AG09319 (cell line): ENCODE measurements at regions not wholly inside any gene's neighbourhood (a gene's known extent, or its start where the extent isn't known, plus 50 kb on each side); places are given as distances from the start of the nearest gene placed in this dataset.

Experiments used
- DNase-seq: peaks from one replicate; pipeline ENCODE4 v3.0.0-alpha.2; 2010; ENCODE audit warnings: low read depth; ENCODE audit errors: extremely low read depth
- CTCF ChIP-seq: IDR thresholded peaks from 2 replicates; pipeline ENCODE4 v1.5.1; 2011; ENCODE audit warnings: low read depth, mild to moderate bottlenecking, inconsistent platforms, low read length, moderate library complexity

- no peak for TF ChIP-seq CTCF
- DNase-seq: no peak
Measured at GRCh38 chr18:10197097-10197496, 257.3 kb upstream of the APCDD1 start.

- no peak for DNase-seq
- no peak for TF ChIP-seq CTCF
Measured at GRCh38 chr18:10201226-10201625, 253.2 kb upstream of the APCDD1 start.

GRCh38 chr18:10201659-10202058 is 252.8 kb upstream of the APCDD1 start:
- TF ChIP-seq CTCF: no peak
- no peak for DNase-seq

GRCh38 chr18:10202845-10203321 is 251.6 kb upstream of the APCDD1 start:
- DNase-seq: no peak
- TF ChIP-seq CTCF: no peak

- DNase-seq: no peak
- TF ChIP-seq CTCF: no peak
Measured at GRCh38 chr18:10205151-10205550, 249.3 kb upstream of the APCDD1 start.

- no peak for DNase-seq
- no peak for TF ChIP-seq CTCF
Measured at GRCh38 chr18:10207682-10208345, 246.6 kb upstream of the APCDD1 start.

GRCh38 chr18:10209302-10209701 is 245.1 kb upstream of the APCDD1 start:
- DNase-seq: no peak
- no peak for TF ChIP-seq CTCF
